ENCODE measurements at regions not wholly inside any gene's neighbourhood (a gene's known extent, or its start where the extent isn't known, plus 50 kb on each side); places are given as distances from the start of the nearest gene placed in this dataset.
A peak's percentile ranks its signal among the peaks of the same experiment; 100 is the strongest.

GRCh38 chr2:192354512-192355244, 159.9 kb upstream of the TMEFF2 start:
- DNase-seq (ENCODE audit: low read depth): no peak

- no peak for DNase-seq (ENCODE audit: low read depth)
Observed at GRCh38 chr2:192347542-192347941, 152.8 kb upstream of the TMEFF2 start.

- DNase-seq (ENCODE audit: low read depth): no peak
Observed at GRCh38 chr2:192345287-192345686, 150.6 kb upstream of the TMEFF2 start.

GRCh38 chr2:192333642-192334041, 138.9 kb upstream of the TMEFF2 start:
- DNase-seq (ENCODE audit: low read depth): no peak

GRCh38 chr2:192328297-192328696, 133.6 kb upstream of the TMEFF2 start:
- DNase-seq (ENCODE audit: low read depth): no peak

GRCh38 chr2:192327576-192327975, 132.8 kb upstream of the TMEFF2 start:
- DNase-seq (ENCODE audit: low read depth): no peak

- DNase-seq (ENCODE audit: low read depth): no peak
Observed at GRCh38 chr2:192315543-192315942, 120.8 kb upstream of the TMEFF2 start.

GRCh38 chr2:192314800-192315481, 120.2 kb upstream of the TMEFF2 start:
- no peak for DNase-seq (ENCODE audit: low read depth)

- no peak for DNase-seq (ENCODE audit: low read depth)
Observed at GRCh38 chr2:192313773-192314172, 119.0 kb upstream of the TMEFF2 start.

- no peak for DNase-seq (ENCODE audit: low read depth)
Observed at GRCh38 chr2:192311701-192312460, 117.1 kb upstream of the TMEFF2 start.

- peak; percentile 32 for DNase-seq (ENCODE audit: low read depth)
Observed at GRCh38 chr2:192307530-192307929, 112.8 kb upstream of the TMEFF2 start.

- DNase-seq (ENCODE audit: low read depth): peak; percentile 22
Observed at GRCh38 chr2:192298664-192299063, 103.9 kb upstream of the TMEFF2 start.

GRCh38 chr2:192292478-192292877, 97.7 kb upstream of the TMEFF2 start:
- no peak for DNase-seq (ENCODE audit: low read depth)

GRCh38 chr2:192288295-192288694, 93.6 kb upstream of the TMEFF2 start:
- DNase-seq (ENCODE audit: low read depth): no peak

- DNase-seq (ENCODE audit: low read depth): peak; percentile 48
Observed at GRCh38 chr2:192286093-192286701, 91.5 kb upstream of the TMEFF2 start.

GRCh38 chr2:192283450-192283849, 88.7 kb upstream of the TMEFF2 start:
- DNase-seq (ENCODE audit: low read depth): no peak

GRCh38 chr2:192278701-192279100, 84.0 kb upstream of the TMEFF2 start:
- no peak for DNase-seq (ENCODE audit: low read depth)

GRCh38 chr2:192277494-192278109, 82.9 kb upstream of the TMEFF2 start:
- DNase-seq (ENCODE audit: low read depth): no peak

- no peak for DNase-seq (ENCODE audit: low read depth)
Observed at GRCh38 chr2:192275632-192276031, 80.9 kb upstream of the TMEFF2 start.

GRCh38 chr2:192267484-192267883, 72.8 kb upstream of the TMEFF2 start:
- peak; percentile 82 for DNase-seq (ENCODE audit: low read depth)

GRCh38 chr2:192265751-192266150, 71.0 kb upstream of the TMEFF2 start:
- DNase-seq (ENCODE audit: low read depth): no peak
